GM12878 (cell line): ENCODE measurements at regions not wholly inside any gene's neighbourhood (a gene's known extent, or its start where the extent isn't known, plus 50 kb on each side); places are given as distances from the start of the nearest gene placed in this dataset.

ENCODE experiments used
- ATAC-seq: fragments of 200-7000 bp; cut with Tn5 transposase; 3 replicates; pipeline ENCODE4 v1.9.1; 2020; ENCODE audit warnings: mild to moderate bottlenecking, moderate library complexity
- BruUV-seq: library from RNA; stranded (reverse); fragments of 400-500 nt; replicated peaks from 2 replicates; lab custom pipeline; 2021; lab: Mats Ljungman, UMichigan
- CTCF ChIA-PET: fragments of 300-600 bp; sonication (Branson Sonifier 250); formaldehyde crosslinking; extraction: SDS; loops from one replicate; lab custom pipeline; 2021; ENCODE audit warnings: inconsistent platforms; lab: Yijun Ruan, JAX
- POLR2A ChIA-PET: fragments of 350-600 bp; formaldehyde crosslinking; extraction: SDS; loops from one replicate; lab custom pipeline; 2021; ENCODE audit warnings: inconsistent platforms; lab: Charles Lee
- RAD21 ChIA-PET: fragments of 300-600 bp; sonication (Branson Sonifier 250); formaldehyde crosslinking; loops from one replicate; lab custom pipeline; 2023; ENCODE audit warnings: antibody characterized with exemption; ENCODE audit not compliant: unreplicated experiment; lab: Charles Lee
- SMC1A ChIA-PET: fragments of 300-600 bp; sonication (Branson Sonifier 250); formaldehyde crosslinking; loops from one replicate; lab custom pipeline; 2023; ENCODE audit not compliant: unreplicated experiment, uncharacterized antibody; lab: Charles Lee
- DNase-seq: peaks from one replicate; pipeline ENCODE4 v3.0.0-alpha.2; 2011; ENCODE audit warnings: low read depth, low spot score
- FAIRE-seq: peaks from 3 replicates; lab custom pipeline; 2011; peaks lifted over from hg19 to GRCh38; lab: Jason Lieb, UNC
- H2AFZ ChIP-seq: 2 replicates; pipeline ENCODE4 v1.6.0; 2011; ENCODE audit warnings: low read depth, low read length, control low read depth; ENCODE audit not compliant: control insufficient read depth
- H3K27ac ChIP-seq: 2 replicates; pipeline ENCODE4 v1.5.1; 2011; ENCODE audit warnings: control low read depth; ENCODE audit not compliant: control insufficient read depth, insufficient read depth
- H3K27me3 ChIP-seq, 2 experiments: replicated peaks in 1 of 2; 2 replicates each; pipeline versions ENCODE4 v1.6.0 to v1.6.1; 2011; ENCODE audit warnings: low read length in 1 of 2; ENCODE audit not compliant: control insufficient read depth in 2 of 2, insufficient read depth in 2 of 2
- H3K36me3 ChIP-seq, 2 experiments: 2 replicates each; pipeline ENCODE4 v1.5.1; 2011; ENCODE audit warnings: low read length in 1 of 2; ENCODE audit not compliant: control insufficient read depth in 2 of 2, insufficient read depth in 2 of 2
- H3K4me1 ChIP-seq: 2 replicates; pipeline ENCODE4 v1.6.1; 2011; ENCODE audit warnings: mild to moderate bottlenecking, low read length, moderate library complexity, mixed read lengths; ENCODE audit not compliant: control insufficient read depth, insufficient read depth
- H3K4me2 ChIP-seq: 2 replicates; pipeline ENCODE4 v1.6.0; 2011; ENCODE audit warnings: control low read depth; ENCODE audit not compliant: control insufficient read depth, insufficient read depth
- H3K4me3 ChIP-seq: fragments of 200-600 bp; sonication (generic); 2 replicates; pipeline ENCODE4 v1.5.1; 2016
- H3K79me2 ChIP-seq: 2 replicates; pipeline ENCODE4 v1.6.0; 2011; ENCODE audit warnings: low read length; ENCODE audit not compliant: control insufficient read depth, insufficient read depth
- H3K9ac ChIP-seq: 2 replicates; pipeline ENCODE4 v1.8.0; 2011; ENCODE audit warnings: low read length, control low read depth, mixed read lengths; ENCODE audit not compliant: control insufficient read depth, insufficient read depth
- H3K9me3 ChIP-seq: replicated peaks from 3 replicates; pipeline ENCODE4 v1.5.1; 2011; ENCODE audit warnings: mild to moderate bottlenecking, low read length; ENCODE audit not compliant: control insufficient read depth, insufficient read depth
- H4K20me1 ChIP-seq: 2 replicates; pipeline ENCODE4 v1.6.0; 2011; ENCODE audit not compliant: control insufficient read depth, insufficient read depth
- BHLHE40 ChIP-seq, 2 experiments: fragments of 450-650 bp in 1 of 2; IDR thresholded peaks; 2 replicates each; pipeline ENCODE4 v1.6.1; 2011 to 2017; ENCODE audit warnings: low read depth in 2 of 2, borderline replicate concordance in 1 of 2, improper control_type of control experiment in 1 of 2, low read length in 1 of 2, mild to moderate bottlenecking in 1 of 2
- CHD1 ChIP-seq: IDR thresholded peaks from 2 replicates; pipeline ENCODE4 v1.6.1; 2012; ENCODE audit warnings: low read depth, low read length, improper control_type of control experiment
- EGR1 ChIP-seq, 2 experiments: IDR thresholded peaks; 1 replicate in 1 of 2; 2 replicates in 1 of 2; pipeline ENCODE4 v1.6.1; 2011 to 2012; ENCODE audit warnings: low read depth in 2 of 2, low read length in 2 of 2, borderline replicate concordance in 1 of 2, mild to moderate bottlenecking in 1 of 2, moderate library complexity in 1 of 2
- HSF1 ChIP-seq: fragments of 150-350 bp; IDR thresholded peaks from 2 replicates; pipeline ENCODE4 v1.6.1; 2014; ENCODE audit warnings: mild to moderate bottlenecking, low read depth, low read length
- IRF5 ChIP-seq: fragments of 450-650 bp; IDR thresholded peaks from 2 replicates; pipeline ENCODE4 v1.6.1; 2017; ENCODE audit warnings: borderline replicate concordance
- LARP7 ChIP-seq: fragments of 450-650 bp; IDR thresholded peaks from 2 replicates; pipeline ENCODE4 v1.6.1; 2017; ENCODE audit warnings: mild to moderate bottlenecking
- NRF1 ChIP-seq: conservative IDR thresholded peaks from 2 replicates; pipeline ENCODE4 v1.6.1; 2011; ENCODE audit warnings: mild to moderate bottlenecking, low read depth, low read length, improper control_type of control experiment
- STAT3 ChIP-seq: IDR thresholded peaks from 2 replicates; pipeline ENCODE4 v1.6.1; 2011; ENCODE audit warnings: low read depth, low read length, improper control_type of control experiment
- TCF3 ChIP-seq: IDR thresholded peaks from 2 replicates; pipeline ENCODE4 v1.6.1; 2012; ENCODE audit warnings: low read depth, mild to moderate bottlenecking, low read length, borderline replicate concordance; ENCODE audit not compliant: insufficient read depth
- ZNF24 ChIP-seq: fragments of 450-650 bp; IDR thresholded peaks from 2 replicates; pipeline ENCODE4 v1.6.1; 2017; ENCODE audit warnings: antibody characterized with exemption, mild to moderate bottlenecking
- ZNF274 ChIP-seq: IDR thresholded peaks from one replicate; pipeline ENCODE4 v1.8.0; 2011; ENCODE audit not compliant: insufficient read length, insufficient read depth
- WGBS: methylation state at CpG from one replicate; pipeline ENCODE4 v1.1.6; 2016; ENCODE audit warnings: low lambda C conversion rate; ENCODE audit not compliant: insufficient replicate concordance, insufficient coverage; ENCODE audit errors: missing lambda C conversion rate; 5-methylcytosine and 5-hydroxymethylcytosine counted together
- in situ Hi-C: fragments of 300-500 bp; cut with MboI; formaldehyde crosslinking; loops from 9 replicates; pipeline ENCODE4 v1.14.3; 2018; ENCODE audit warnings: mixed read lengths
- intact Hi-C: fragments of 100-400 bp; cut with micrococcal nuclease; formaldehyde crosslinking; loops from one replicate; pipeline ENCODE4 v1.14.2; 2022; ENCODE audit not compliant: unreplicated experiment
- TF ChIP-seq, protein P1 (sequence below): fragments of 450-650 bp; IDR thresholded peaks from 2 replicates; pipeline ENCODE4 v1.6.1; 2017; ENCODE audit warnings: mild to moderate bottlenecking, moderate library complexity

- no peaks in the 10 kb centered on the region for H3K36me3 ChIP-seq
- no peak overlapping the region for H2AFZ ChIP-seq
- no peak overlapping the region for H3K27ac ChIP-seq
- no TSS peak for BruUV-seq
- WGBS: 5% methylated on average over 1 of the region's 1 CpG
- no peak overlapping the region for H3K4me3 ChIP-seq
- no peaks in the 10 kb centered on the region for H3K9me3 ChIP-seq
- no peaks in the 10 kb centered on the region for H4K20me1 ChIP-seq
- CTCF ChIA-PET: no interaction called here
- DNase-seq (no peak), ATAC-seq (no peak), FAIRE-seq (no peak)
- no peak overlapping the region for H3K4me2 ChIP-seq
- POLR2A ChIA-PET: no interaction called here
- H3K4me1 ChIP-seq: no peaks in the 10 kb centered on the region
- intact Hi-C loops: no loop called here
- in situ Hi-C loops: no loop called here
- SMC1A ChIA-PET: no interaction called here
- no peaks in the 10 kb centered on the region for H3K79me2 ChIP-seq
- TF ChIP-seq EGR1 (IDR thresholded peaks at IDR 0.05; ENCODE audit: borderline replicate concordance in 1 of 2, low read depth in 2 of 2, low read length in 2 of 2): no peak
- no peak for TF ChIP-seq CHD1
- no peak for TF ChIP-seq BHLHE40 (IDR thresholded peaks at IDR 0.05; ENCODE audit: borderline replicate concordance in 1 of 2, low read depth in 2 of 2, low read length in 1 of 2)
- TF ChIP-seq STAT3: no peak
- no peak for TF ChIP-seq HSF1
- TF ChIP-seq TCF3: no peak
- RAD21 ChIA-PET: no interaction called here
- no peaks in the 10 kb centered on the region for H3K27me3 ChIP-seq
- H3K9ac ChIP-seq: no peak overlapping the region
Measured at GRCh38 chr7:15932318-15932717, 245.8 kb upstream of the MEOX2 start.

GRCh38 chr7:15929411-15929810, 242.9 kb upstream of the MEOX2 start:
- Histone ChIP-seq H2AFZ (no peak overlapping the region), H3K9ac (no peak overlapping the region), H3K27me3 (no peaks in the 10 kb centered on the region), H3K9me3 (no peaks in the 10 kb centered on the region), H3K27ac (no peak overlapping the region), H3K79me2 (no peaks in the 10 kb centered on the region), H3K36me3 (no peaks in the 10 kb centered on the region), H4K20me1 (no peaks in the 10 kb centered on the region), H3K4me3 (no peak overlapping the region), H3K4me1 (no peaks in the 10 kb centered on the region), H3K4me2 (no peak overlapping the region)
- no peak for DNase-seq
- in situ Hi-C loops: no loop called here
- BruUV-seq: no TSS peak
- CTCF ChIA-PET: no interaction called here
- ATAC-seq: no peak
- 0% methylated on average over 1 of the region's 1 CpG for WGBS
- intact Hi-C loops: no loop called here
- POLR2A ChIA-PET: no interaction called here
- RAD21 ChIA-PET: interaction anchor here (0.7 kb wide), 1 partner anchor 191 kb away, joined by 3 read pairs; no protein-coding TSS in a partner anchor
- SMC1A ChIA-PET: no interaction called here
- FAIRE-seq: no peak
- TF ChIP-seq IRF5: no peak
- TF ChIP-seq ZNF274: no peak
- no peak for TF ChIP-seq ZNF24
- TF ChIP-seq, protein P1, sequence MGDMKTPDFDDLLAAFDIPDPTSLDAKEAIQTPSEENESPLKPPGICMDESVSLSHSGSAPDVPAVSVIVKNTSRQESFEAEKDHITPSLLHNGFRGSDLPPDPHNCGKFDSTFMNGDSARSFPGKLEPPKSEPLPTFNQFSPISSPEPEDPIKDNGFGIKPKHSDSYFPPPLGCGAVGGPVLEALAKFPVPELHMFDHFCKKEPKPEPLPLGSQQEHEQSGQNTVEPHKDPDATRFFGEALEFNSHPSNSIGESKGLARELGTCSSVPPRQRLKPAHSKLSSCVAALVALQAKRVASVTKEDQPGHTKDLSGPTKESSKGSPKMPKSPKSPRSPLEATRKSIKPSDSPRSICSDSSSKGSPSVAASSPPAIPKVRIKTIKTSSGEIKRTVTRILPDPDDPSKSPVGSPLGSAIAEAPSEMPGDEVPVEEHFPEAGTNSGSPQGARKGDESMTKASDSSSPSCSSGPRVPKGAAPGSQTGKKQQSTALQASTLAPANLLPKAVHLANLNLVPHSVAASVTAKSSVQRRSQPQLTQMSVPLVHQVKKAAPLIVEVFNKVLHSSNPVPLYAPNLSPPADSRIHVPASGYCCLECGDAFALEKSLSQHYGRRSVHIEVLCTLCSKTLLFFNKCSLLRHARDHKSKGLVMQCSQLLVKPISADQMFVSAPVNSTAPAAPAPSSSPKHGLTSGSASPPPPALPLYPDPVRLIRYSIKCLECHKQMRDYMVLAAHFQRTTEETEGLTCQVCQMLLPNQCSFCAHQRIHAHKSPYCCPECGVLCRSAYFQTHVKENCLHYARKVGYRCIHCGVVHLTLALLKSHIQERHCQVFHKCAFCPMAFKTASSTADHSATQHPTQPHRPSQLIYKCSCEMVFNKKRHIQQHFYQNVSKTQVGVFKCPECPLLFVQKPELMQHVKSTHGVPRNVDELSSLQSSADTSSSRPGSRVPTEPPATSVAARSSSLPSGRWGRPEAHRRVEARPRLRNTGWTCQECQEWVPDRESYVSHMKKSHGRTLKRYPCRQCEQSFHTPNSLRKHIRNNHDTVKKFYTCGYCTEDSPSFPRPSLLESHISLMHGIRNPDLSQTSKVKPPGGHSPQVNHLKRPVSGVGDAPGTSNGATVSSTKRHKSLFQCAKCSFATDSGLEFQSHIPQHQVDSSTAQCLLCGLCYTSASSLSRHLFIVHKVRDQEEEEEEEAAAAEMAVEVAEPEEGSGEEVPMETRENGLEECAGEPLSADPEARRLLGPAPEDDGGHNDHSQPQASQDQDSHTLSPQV: no peak
- TF ChIP-seq NRF1: no peak
- no peak for TF ChIP-seq LARP7
